GM12878 (cell line): ENCODE measurements at regions not wholly inside any gene's neighbourhood (a gene's known extent, or its start where the extent isn't known, plus 50 kb on each side); places are given as distances from the start of the nearest gene placed in this dataset.

Experiments used
- ATAC-seq: fragments of 200-7000 bp; cut with Tn5 transposase; 3 replicates; pipeline ENCODE4 v1.9.1; 2020; ENCODE audit warnings: mild to moderate bottlenecking, moderate library complexity
- BruUV-seq: library from RNA; stranded (reverse); fragments of 400-500 nt; replicated peaks from 2 replicates; lab custom pipeline; 2021; lab: Mats Ljungman, UMichigan
- CTCF ChIA-PET: fragments of 300-600 bp; sonication (Branson Sonifier 250); formaldehyde crosslinking; extraction: SDS; loops from one replicate; lab custom pipeline; 2021; ENCODE audit warnings: inconsistent platforms; lab: Yijun Ruan, JAX
- POLR2A ChIA-PET: fragments of 350-600 bp; formaldehyde crosslinking; extraction: SDS; loops from one replicate; lab custom pipeline; 2021; ENCODE audit warnings: inconsistent platforms; lab: Charles Lee
- RAD21 ChIA-PET: fragments of 300-600 bp; sonication (Branson Sonifier 250); formaldehyde crosslinking; loops from one replicate; lab custom pipeline; 2023; ENCODE audit warnings: antibody characterized with exemption; ENCODE audit not compliant: unreplicated experiment; lab: Charles Lee
- SMC1A ChIA-PET: fragments of 300-600 bp; sonication (Branson Sonifier 250); formaldehyde crosslinking; loops from one replicate; lab custom pipeline; 2023; ENCODE audit not compliant: unreplicated experiment, uncharacterized antibody; lab: Charles Lee
- DNase-seq: peaks from one replicate; pipeline ENCODE4 v3.0.0-alpha.2; 2011; ENCODE audit warnings: low read depth, low spot score
- FAIRE-seq: peaks from 3 replicates; lab custom pipeline; 2011; peaks lifted over from hg19 to GRCh38; lab: Jason Lieb, UNC
- H2AFZ ChIP-seq: 2 replicates; pipeline ENCODE4 v1.6.0; 2011; ENCODE audit warnings: low read depth, low read length, control low read depth; ENCODE audit not compliant: control insufficient read depth
- H3K27ac ChIP-seq: 2 replicates; pipeline ENCODE4 v1.5.1; 2011; ENCODE audit warnings: control low read depth; ENCODE audit not compliant: control insufficient read depth, insufficient read depth
- H3K27me3 ChIP-seq, 2 experiments: replicated peaks in 1 of 2; 2 replicates each; pipeline versions ENCODE4 v1.6.0 to v1.6.1; 2011; ENCODE audit warnings: low read length in 1 of 2; ENCODE audit not compliant: control insufficient read depth in 2 of 2, insufficient read depth in 2 of 2
- H3K36me3 ChIP-seq, 2 experiments: 2 replicates each; pipeline ENCODE4 v1.5.1; 2011; ENCODE audit warnings: low read length in 1 of 2; ENCODE audit not compliant: control insufficient read depth in 2 of 2, insufficient read depth in 2 of 2
- H3K4me1 ChIP-seq: 2 replicates; pipeline ENCODE4 v1.6.1; 2011; ENCODE audit warnings: mild to moderate bottlenecking, low read length, moderate library complexity, mixed read lengths; ENCODE audit not compliant: control insufficient read depth, insufficient read depth
- H3K4me2 ChIP-seq: 2 replicates; pipeline ENCODE4 v1.6.0; 2011; ENCODE audit warnings: control low read depth; ENCODE audit not compliant: control insufficient read depth, insufficient read depth
- H3K4me3 ChIP-seq: fragments of 200-600 bp; sonication (generic); 2 replicates; pipeline ENCODE4 v1.5.1; 2016
- H3K79me2 ChIP-seq: 2 replicates; pipeline ENCODE4 v1.6.0; 2011; ENCODE audit warnings: low read length; ENCODE audit not compliant: control insufficient read depth, insufficient read depth
- H3K9ac ChIP-seq: 2 replicates; pipeline ENCODE4 v1.8.0; 2011; ENCODE audit warnings: low read length, control low read depth, mixed read lengths; ENCODE audit not compliant: control insufficient read depth, insufficient read depth
- H3K9me3 ChIP-seq: replicated peaks from 3 replicates; pipeline ENCODE4 v1.5.1; 2011; ENCODE audit warnings: mild to moderate bottlenecking, low read length; ENCODE audit not compliant: control insufficient read depth, insufficient read depth
- H4K20me1 ChIP-seq: 2 replicates; pipeline ENCODE4 v1.6.0; 2011; ENCODE audit not compliant: control insufficient read depth, insufficient read depth
- ELK1 ChIP-seq: IDR thresholded peaks from 2 replicates; pipeline ENCODE4 v1.6.1; 2012; ENCODE audit warnings: low read depth, low read length, improper control_type of control experiment
- PML ChIP-seq: IDR thresholded peaks from 2 replicates; pipeline ENCODE4 v1.6.1; 2012; ENCODE audit warnings: low read length, inconsistent platforms
- POLR2A ChIP-seq: IDR thresholded peaks from 2 replicates; pipeline ENCODE4 v1.6.1; 2011; ENCODE audit warnings: low read depth, mild to moderate bottlenecking, low read length
- SIX5 ChIP-seq: IDR thresholded peaks from 2 replicates; pipeline ENCODE4 v1.6.1; 2011; ENCODE audit warnings: mild to moderate bottlenecking, low read depth, low read length, moderate library complexity; ENCODE audit not compliant: severe bottlenecking
- SUPT20H ChIP-seq: IDR thresholded peaks from 2 replicates; pipeline ENCODE4 v1.6.1; 2011; ENCODE audit warnings: low read depth, mild to moderate bottlenecking, low read length, moderate library complexity, borderline replicate concordance; ENCODE audit not compliant: control insufficient read depth
- ZBTB33 ChIP-seq: fragments of 450-650 bp; IDR thresholded peaks from 2 replicates; pipeline ENCODE4 v1.6.1; 2017; ENCODE audit warnings: mild to moderate bottlenecking
- WGBS: methylation state at CpG from one replicate; pipeline ENCODE4 v1.1.6; 2016; ENCODE audit warnings: low lambda C conversion rate; ENCODE audit not compliant: insufficient replicate concordance, insufficient coverage; ENCODE audit errors: missing lambda C conversion rate; 5-methylcytosine and 5-hydroxymethylcytosine counted together
- in situ Hi-C: fragments of 300-500 bp; cut with MboI; formaldehyde crosslinking; loops from 9 replicates; pipeline ENCODE4 v1.14.3; 2018; ENCODE audit warnings: mixed read lengths
- intact Hi-C: fragments of 100-400 bp; cut with micrococcal nuclease; formaldehyde crosslinking; loops from one replicate; pipeline ENCODE4 v1.14.2; 2022; ENCODE audit not compliant: unreplicated experiment

GRCh38 chr12:11543457-11544158, 105.9 kb upstream of the ETV6 start:
- SMC1A ChIA-PET, result interaction anchor here (0.6 to 4.8 kb wide), 16 partner anchors 8 to 1391 kb away, joined by 3 to 47 read pairs (median 4); no protein-coding TSS in a partner anchor
- in situ Hi-C loops, result no loop called here

More at GRCh38 chr12:11543457-11544158, 105.9 kb upstream of the ETV6 start:
- no peak overlapping the region for H3K4me3 ChIP-seq
- WGBS, result 97% methylated on average over 7 of the region's 7 CpGs
- ChIA-PET RAD21 (interaction anchor here (1.0 to 2.8 kb wide), 3 partner anchors 36 to 489 kb away, joined by 3 to 12 read pairs (median 5); no protein-coding TSS in a partner anchor), POLR2A (interaction anchor here (1.2 to 3.1 kb wide), 4 partner anchors 8 to 23 kb away, joined by 4 to 18 read pairs (median 8); no protein-coding TSS in a partner anchor), CTCF (interaction anchor here (0.6 to 3.3 kb wide), 9 partner anchors 14 to 1151 kb away, joined by 3 to 41 read pairs (median 5); no protein-coding TSS in a partner anchor)
- DNase-seq (no peak), FAIRE-seq (no peak), ATAC-seq (no peak)
- H3K27ac ChIP-seq, result no peak overlapping the region
- no peaks in the 10 kb centered on the region for H4K20me1 ChIP-seq
- TF ChIP-seq PML (no peak), SUPT20H (no peak), ZBTB33 (no peak), POLR2A (no peak), ELK1 (no peak), SIX5 (no peak)
- intact Hi-C loops, result loop anchor here (2.0 kb wide), 1 partner anchor 43 kb away; no protein-coding TSS in a partner anchor
- H3K4me1 ChIP-seq, result peaks cover 27% of the 10 kb centered on the region
- H3K9me3 ChIP-seq, result no peaks in the 10 kb centered on the region
- H3K9ac ChIP-seq, result no peak overlapping the region
- no TSS peak for BruUV-seq
- H3K27me3 ChIP-seq, result no peaks in the 10 kb centered on the region
- no peaks in the 10 kb centered on the region for H3K36me3 ChIP-seq
- H3K79me2 ChIP-seq, result no peaks in the 10 kb centered on the region
- H3K4me2 ChIP-seq, result no peak overlapping the region
- H2AFZ ChIP-seq, result no peak overlapping the region
